H9 (cell line): ENCODE measurements at regions not wholly inside any gene's neighbourhood (a gene's known extent, or its start where the extent isn't known, plus 50 kb on each side); places are given as distances from the start of the nearest gene placed in this dataset.

Experiments
- DNase-seq: peaks from one replicate; pipeline ENCODE4 v3.0.0-alpha.2; 2017
- H2AFZ ChIP-seq: one replicate; pipeline ENCODE4 v1.6.1; 2013; ENCODE audit warnings: mild to moderate bottlenecking, low read length, control low read depth, moderate library complexity
- H2AK5ac ChIP-seq: 2 replicates; pipeline ENCODE4 v1.6.1; 2013; ENCODE audit warnings: low read length, control low read depth, mixed read lengths; ENCODE audit not compliant: insufficient read length
- H2BK120ac ChIP-seq: one replicate; pipeline ENCODE4 v1.6.1; 2013; ENCODE audit warnings: low read depth, mild to moderate bottlenecking, low read length, control low read depth, inconsistent platforms; ENCODE audit not compliant: poor library complexity, severe bottlenecking
- H2BK12ac ChIP-seq: 2 replicates; pipeline ENCODE4 v1.6.1; 2013; ENCODE audit warnings: low read length, control low read depth, mixed read lengths, low read depth; ENCODE audit not compliant: insufficient read length
- H2BK15ac ChIP-seq: 2 replicates; pipeline ENCODE4 v1.6.1; 2013; ENCODE audit warnings: low read depth, low read length, control low read depth
- H2BK20ac ChIP-seq: one replicate; pipeline ENCODE4 v1.6.1; 2013; ENCODE audit warnings: low read depth, mild to moderate bottlenecking, low read length, control low read depth, inconsistent platforms; ENCODE audit not compliant: poor library complexity, severe bottlenecking
- H2BK5ac ChIP-seq: 2 replicates; pipeline ENCODE4 v1.6.1; 2013; ENCODE audit warnings: low read length, control low read depth, mixed read lengths; ENCODE audit not compliant: insufficient read length
- H3K14ac ChIP-seq: 2 replicates; pipeline ENCODE4 v1.6.1; 2013; ENCODE audit warnings: low read length, control low read depth; ENCODE audit not compliant: insufficient read depth
- H3K18ac ChIP-seq: 2 replicates; pipeline ENCODE4 v1.6.1; 2013; ENCODE audit warnings: low read depth, mild to moderate bottlenecking, mixed read lengths, low read length, control low read depth; ENCODE audit not compliant: insufficient read length
- H3K23ac ChIP-seq: 2 replicates; pipeline ENCODE4 v1.6.1; 2013; ENCODE audit warnings: low read length, control low read depth, mixed read lengths, low read depth; ENCODE audit not compliant: insufficient read length
- H3K23me2 ChIP-seq: 2 replicates; pipeline ENCODE4 v1.6.1; 2013; ENCODE audit warnings: low read depth, mild to moderate bottlenecking, mixed read lengths, low read length, control low read depth; ENCODE audit not compliant: insufficient read length, poor library complexity, severe bottlenecking
- H3K27ac ChIP-seq: 2 replicates; pipeline ENCODE4 v1.5.1; 2013; ENCODE audit warnings: low read length, control low read depth, mixed read lengths, low read depth; ENCODE audit not compliant: insufficient read length
- H3K27me3 ChIP-seq: 2 replicates; pipeline ENCODE4 v1.6.1; 2013; ENCODE audit warnings: low read length, control low read depth, inconsistent platforms; ENCODE audit not compliant: insufficient read depth
- H3K4ac ChIP-seq: 2 replicates; pipeline ENCODE4 v1.6.1; 2013; ENCODE audit warnings: low read depth, mild to moderate bottlenecking, control low read depth, inconsistent platforms, low read length, moderate library complexity
- H3K4me1 ChIP-seq: 2 replicates; pipeline ENCODE4 v1.6.1; 2013; ENCODE audit warnings: low read length, control low read depth, inconsistent platforms; ENCODE audit not compliant: insufficient read depth
- H3K4me2 ChIP-seq: 2 replicates; pipeline ENCODE4 v1.6.1; 2013; ENCODE audit warnings: low read length, control low read depth, mixed read lengths; ENCODE audit not compliant: insufficient read length, insufficient read depth
- H3K56ac ChIP-seq: 2 replicates; pipeline ENCODE4 v1.6.1; 2013; ENCODE audit warnings: low read depth, mild to moderate bottlenecking, mixed read lengths, low read length, control low read depth; ENCODE audit not compliant: insufficient read length
- H3K79me1 ChIP-seq: 2 replicates; pipeline ENCODE4 v1.6.1; 2013; ENCODE audit warnings: low read depth, mild to moderate bottlenecking, moderate library complexity, low read length, control low read depth, inconsistent platforms; ENCODE audit not compliant: insufficient read depth, poor library complexity, severe bottlenecking
- H3K79me2 ChIP-seq: 2 replicates; pipeline ENCODE4 v1.6.1; 2013; ENCODE audit warnings: low read length, control low read depth, inconsistent platforms; ENCODE audit not compliant: insufficient read depth
- H3K9ac ChIP-seq: 2 replicates; pipeline ENCODE4 v1.6.1; 2013; ENCODE audit warnings: low read length, control low read depth, mixed read lengths; ENCODE audit not compliant: insufficient read length; ENCODE audit errors: extremely low read depth
- H3K9me3 ChIP-seq: one replicate; pipeline ENCODE4 v1.6.1; 2013; ENCODE audit warnings: low read depth, low read length, inconsistent platforms; ENCODE audit not compliant: control insufficient read depth
- H3T11ph ChIP-seq: one replicate; pipeline ENCODE4 v1.6.1; 2013; ENCODE audit warnings: mild to moderate bottlenecking, low read length, control low read depth, inconsistent platforms
- H4K20me1 ChIP-seq: one replicate; pipeline ENCODE4 v1.6.1; 2013; ENCODE audit not compliant: control insufficient read depth, insufficient read length, insufficient read depth
- H4K5ac ChIP-seq: 2 replicates; pipeline ENCODE4 v1.6.1; 2013; ENCODE audit warnings: low read depth, mild to moderate bottlenecking, mixed read lengths, low read length, control low read depth; ENCODE audit not compliant: insufficient read length
- H4K8ac ChIP-seq: replicated peaks from 2 replicates; pipeline ENCODE4 v1.6.1; 2013; ENCODE audit warnings: low read length, control low read depth, mixed read lengths, low read depth; ENCODE audit not compliant: insufficient read length
- H4K91ac ChIP-seq: 2 replicates; pipeline ENCODE4 v1.6.1; 2013; ENCODE audit warnings: low read depth, mild to moderate bottlenecking, moderate library complexity, mixed read lengths, low read length, control low read depth; ENCODE audit not compliant: insufficient read length
- H3K27ac Mint-ChIP-seq, 3 experiments: 2 replicates in 2 of 3; 3 replicates in 1 of 3; pipeline ENCODE4 v1.8.0; 2020 to 2021; ENCODE audit warnings: mixed read lengths in 3 of 3, mild to moderate bottlenecking in 1 of 3, moderate library complexity in 1 of 3
- H3K27me3 Mint-ChIP-seq: 2 replicates; pipeline ENCODE4 v1.8.0; 2021; ENCODE audit warnings: low read depth, mild to moderate bottlenecking, moderate library complexity, mixed read lengths
- H3K36me3 Mint-ChIP-seq, 3 experiments: 2 replicates in 2 of 3; 3 replicates in 1 of 3; pipeline ENCODE4 v1.8.0; 2020 to 2021; ENCODE audit warnings: low read depth in 3 of 3, mixed read lengths in 3 of 3; ENCODE audit not compliant: insufficient read depth in 1 of 3
- H3K4me1 Mint-ChIP-seq, 2 experiments: 2 replicates each; pipeline ENCODE4 v1.8.0; 2020; ENCODE audit warnings: mixed read lengths in 2 of 2
- H3K4me3 Mint-ChIP-seq, 2 experiments: 2 replicates in 1 of 2; 3 replicates in 1 of 2; pipeline ENCODE4 v1.8.0; 2020 to 2021; ENCODE audit warnings: mild to moderate bottlenecking in 2 of 2, mixed read lengths in 2 of 2, moderate library complexity in 1 of 2
- H3K9me3 Mint-ChIP-seq, 2 experiments: 2 replicates in 1 of 2; 3 replicates in 1 of 2; pipeline ENCODE4 v1.8.0; 2020; ENCODE audit warnings: mild to moderate bottlenecking in 2 of 2, mixed read lengths in 2 of 2, moderate library complexity in 1 of 2
- WGBS: extraction: QIAGEN DNeasy Blood & Tissue Kit; methylation state at CpG from one replicate; pipeline ENCODE4 v1.1.7; 2013; ENCODE audit warnings: missing lambda C conversion rate, low lambda C conversion rate, mixed read lengths; ENCODE audit not compliant: insufficient read length; ENCODE audit errors: extremely low coverage; 5-methylcytosine and 5-hydroxymethylcytosine counted together
- TF ChIP-seq, protein P1 (sequence below): fragments of 200-600 bp; sonication (generic); conservative IDR thresholded peaks from 3 replicates; pipeline ENCODE4 v1.8.0; 2021; ENCODE audit warnings: antibody characterized with exemption, mild to moderate bottlenecking

DNA sequence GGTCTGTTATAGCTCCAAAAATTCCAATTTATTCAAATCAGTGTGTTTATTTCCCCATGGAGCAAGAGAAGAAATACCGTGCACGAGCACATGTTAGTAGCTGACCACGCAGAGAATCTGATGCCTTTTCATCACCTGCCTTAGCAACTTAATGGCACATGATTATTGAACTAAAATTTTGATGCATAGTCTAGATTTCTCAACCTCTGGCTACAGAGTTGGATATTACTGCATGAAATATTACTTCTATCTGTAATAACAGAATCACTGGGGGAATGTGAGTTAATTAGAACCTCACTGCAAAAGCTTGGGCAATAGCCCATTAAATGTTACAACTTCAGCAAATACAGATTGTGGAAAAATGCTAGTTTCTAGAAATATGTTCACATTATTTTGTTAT lies 335.8 kb downstream of the FLRT2 start:
- H2BK5ac ChIP-seq: no peak overlapping the region
- Mint-ChIP-seq H3K27ac (no peak overlapping the region), H3K9me3 (no peaks in the 10 kb centered on the region), H3K4me3 (no peak overlapping the region), H3K4me1 (no peaks in the 10 kb centered on the region), H3K36me3 (no peaks in the 10 kb centered on the region), H3K27me3 (no peaks in the 10 kb centered on the region)
- no peak overlapping the region for H3K4me2 ChIP-seq
- H3K56ac ChIP-seq: no peak overlapping the region
- WGBS: no CpG with 5 or more reads among the region's 3 CpGs
- no peak overlapping the region for H3K4ac ChIP-seq
- no peaks in the 10 kb centered on the region for H4K20me1 ChIP-seq
- H3K79me1 ChIP-seq: no peaks in the 10 kb centered on the region
- H2BK20ac ChIP-seq: no peak overlapping the region
- H2AFZ ChIP-seq: no peak overlapping the region
- no peak overlapping the region for H3K27ac ChIP-seq
- no peak overlapping the region for H3K9ac ChIP-seq
- H3K79me2 ChIP-seq: no peaks in the 10 kb centered on the region
- H2BK120ac ChIP-seq: no peak overlapping the region
- H4K5ac ChIP-seq: no peak overlapping the region
- no peak overlapping the region for H3K23ac ChIP-seq
- no peaks in the 10 kb centered on the region for H3K27me3 ChIP-seq
- H3K4me1 ChIP-seq: no peaks in the 10 kb centered on the region
- H2AK5ac ChIP-seq: no peak overlapping the region
- no peaks in the 10 kb centered on the region for H3K23me2 ChIP-seq
- no peak overlapping the region for H2BK15ac ChIP-seq
- no peak overlapping the region for H2BK12ac ChIP-seq
- no peak overlapping the region for H4K8ac ChIP-seq
- DNase-seq: no peak
- no peak overlapping the region for H3K18ac ChIP-seq
- H3K14ac ChIP-seq: no peak overlapping the region
- no peak overlapping the region for H4K91ac ChIP-seq
- no peak overlapping the region for H3T11ph ChIP-seq
- TF ChIP-seq, protein P1, sequence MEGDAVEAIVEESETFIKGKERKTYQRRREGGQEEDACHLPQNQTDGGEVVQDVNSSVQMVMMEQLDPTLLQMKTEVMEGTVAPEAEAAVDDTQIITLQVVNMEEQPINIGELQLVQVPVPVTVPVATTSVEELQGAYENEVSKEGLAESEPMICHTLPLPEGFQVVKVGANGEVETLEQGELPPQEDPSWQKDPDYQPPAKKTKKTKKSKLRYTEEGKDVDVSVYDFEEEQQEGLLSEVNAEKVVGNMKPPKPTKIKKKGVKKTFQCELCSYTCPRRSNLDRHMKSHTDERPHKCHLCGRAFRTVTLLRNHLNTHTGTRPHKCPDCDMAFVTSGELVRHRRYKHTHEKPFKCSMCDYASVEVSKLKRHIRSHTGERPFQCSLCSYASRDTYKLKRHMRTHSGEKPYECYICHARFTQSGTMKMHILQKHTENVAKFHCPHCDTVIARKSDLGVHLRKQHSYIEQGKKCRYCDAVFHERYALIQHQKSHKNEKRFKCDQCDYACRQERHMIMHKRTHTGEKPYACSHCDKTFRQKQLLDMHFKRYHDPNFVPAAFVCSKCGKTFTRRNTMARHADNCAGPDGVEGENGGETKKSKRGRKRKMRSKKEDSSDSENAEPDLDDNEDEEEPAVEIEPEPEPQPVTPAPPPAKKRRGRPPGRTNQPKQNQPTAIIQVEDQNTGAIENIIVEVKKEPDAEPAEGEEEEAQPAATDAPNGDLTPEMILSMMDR: no peak
- no peaks in the 10 kb centered on the region for H3K9me3 ChIP-seq
